IMR-90 (cell line): ENCODE measurements at regions not wholly inside any gene's neighbourhood (a gene's known extent, or its start where the extent isn't known, plus 50 kb on each side); places are given as distances from the start of the nearest gene placed in this dataset.

ENCODE experiments used
- ATAC-seq: fragments of 200-7000 bp; cut with Tn5 transposase; 2 replicates; pipeline ENCODE4 v1.9.1; 2020; ENCODE audit warnings: low read depth, mild to moderate bottlenecking, moderate library complexity
- BruUV-seq: library from RNA; stranded (reverse); fragments of 400-500 nt; replicated peaks from 2 replicates; lab custom pipeline; 2021; lab: Mats Ljungman, UMichigan
- CTCF ChIA-PET: fragments of 300-600 bp; formaldehyde crosslinking; extraction: SDS; loops from one replicate; lab custom pipeline; 2021; ENCODE audit warnings: antibody characterized with exemption; lab: Yijun Ruan, JAX
- POLR2A ChIA-PET: fragments of 300-600 bp; sonication (Branson Sonifier 250); formaldehyde crosslinking; loops from one replicate; lab custom pipeline; 2022; ENCODE audit warnings: antibody characterized with exemption; ENCODE audit not compliant: unreplicated experiment; lab: Charles Lee
- DNase-seq: peaks from one replicate; pipeline ENCODE4 v3.0.0; 2013
- H2AFZ ChIP-seq: replicated peaks from 2 replicates; pipeline ENCODE3; 2013; ENCODE audit warnings: low read length, mild to moderate bottlenecking; ENCODE audit not compliant: poor library complexity
- H2AK5ac ChIP-seq: 2 replicates; pipeline ENCODE4 v1.6.1; 2013; ENCODE audit warnings: low read depth, low read length, inconsistent platforms
- H2AK9ac ChIP-seq: replicated peaks from 2 replicates; pipeline ENCODE3; 2013; ENCODE audit warnings: mild to moderate bottlenecking, low read depth, low read length, moderate library complexity; ENCODE audit not compliant: poor library complexity
- H2BK120ac ChIP-seq: 2 replicates; pipeline ENCODE4 v1.6.1; 2013; ENCODE audit warnings: low read depth, low read length, inconsistent platforms
- H2BK15ac ChIP-seq: 3 replicates; pipeline ENCODE4 v1.6.1; 2013; ENCODE audit warnings: low read depth, low read length, inconsistent platforms
- H2BK20ac ChIP-seq: 2 replicates; pipeline ENCODE4 v1.6.1; 2013; ENCODE audit warnings: low read depth, mild to moderate bottlenecking, inconsistent platforms, low read length, moderate library complexity
- H2BK5ac ChIP-seq: 2 replicates; pipeline ENCODE4 v1.6.1; 2013; ENCODE audit warnings: mild to moderate bottlenecking, low read depth, low read length, inconsistent platforms; ENCODE audit not compliant: poor library complexity, severe bottlenecking
- H3K14ac ChIP-seq: replicated peaks from 2 replicates; pipeline ENCODE4 v1.6.1; 2013; ENCODE audit warnings: low read depth, low read length, inconsistent platforms
- H3K18ac ChIP-seq: 2 replicates; pipeline ENCODE4 v1.6.1; 2013; ENCODE audit warnings: low read depth, low read length, control low read depth
- H3K23ac ChIP-seq: 2 replicates; pipeline ENCODE4 v1.6.1; 2013; ENCODE audit warnings: low read depth, low read length, inconsistent platforms
- H3K27ac ChIP-seq: 2 replicates; pipeline ENCODE4 v1.5.1; 2013; ENCODE audit warnings: mild to moderate bottlenecking, control low read depth, low read length; ENCODE audit not compliant: insufficient read depth
- H3K27me3 ChIP-seq: 2 replicates; pipeline ENCODE4 v1.6.1; 2013; ENCODE audit warnings: low read length; ENCODE audit not compliant: control insufficient read depth, insufficient read depth
- H3K36me3 ChIP-seq: 2 replicates; pipeline ENCODE4 v1.6.1; 2013; ENCODE audit warnings: low read length, mixed read lengths; ENCODE audit not compliant: control insufficient read depth, insufficient read depth
- H3K4ac ChIP-seq: 2 replicates; pipeline ENCODE4 v1.6.1; 2013; ENCODE audit warnings: low read depth, low read length, inconsistent platforms
- H3K4me1 ChIP-seq: 2 replicates; pipeline ENCODE4 v1.6.1; 2013; ENCODE audit warnings: low read length, mixed read lengths; ENCODE audit not compliant: control insufficient read depth, insufficient read depth
- H3K4me2 ChIP-seq: 2 replicates; pipeline ENCODE4 v1.6.1; 2013; ENCODE audit warnings: low read depth, mild to moderate bottlenecking, control low read depth, low read length, moderate library complexity
- H3K4me3 ChIP-seq: 2 replicates; pipeline ENCODE4 v1.5.1; 2013; ENCODE audit warnings: low read depth, mild to moderate bottlenecking, control low read depth, low read length, moderate library complexity; ENCODE audit not compliant: insufficient read depth
- H3K56ac ChIP-seq: 2 replicates; pipeline ENCODE4 v1.6.1; 2013; ENCODE audit warnings: low read length, inconsistent platforms; ENCODE audit not compliant: insufficient read depth; ENCODE audit errors: extremely low read depth
- H3K79me1 ChIP-seq, 2 experiments: 2 replicates each; pipeline ENCODE4 v1.6.1; 2013; ENCODE audit warnings: low read length in 2 of 2, inconsistent platforms in 1 of 2, low read depth in 1 of 2
- H3K9ac ChIP-seq: 2 replicates; pipeline ENCODE4 v1.6.1; 2013; ENCODE audit warnings: low read depth, low read length, control low read depth
- H3K9me1 ChIP-seq: 2 replicates; pipeline ENCODE4 v1.6.1; 2013; ENCODE audit warnings: low read length, inconsistent platforms; ENCODE audit not compliant: insufficient read depth
- H3K9me3 ChIP-seq: 2 replicates; pipeline ENCODE4 v1.6.1; 2013; ENCODE audit warnings: low read length; ENCODE audit not compliant: control insufficient read depth, insufficient read depth
- H4K20me1 ChIP-seq: 2 replicates; pipeline ENCODE4 v1.6.1; 2013; ENCODE audit warnings: low read length, inconsistent platforms; ENCODE audit not compliant: insufficient read depth
- H4K5ac ChIP-seq: 2 replicates; pipeline ENCODE4 v1.6.1; 2013; ENCODE audit warnings: mild to moderate bottlenecking, low read depth, low read length, control low read depth
- H4K8ac ChIP-seq, 2 experiments: 2 replicates each; pipeline ENCODE4 v1.6.1; 2013; ENCODE audit warnings: low read depth in 2 of 2, low read length in 2 of 2, control low read depth in 1 of 2, inconsistent platforms in 1 of 2
- H4K91ac ChIP-seq: 2 replicates; pipeline ENCODE4 v1.6.1; 2013; ENCODE audit warnings: low read depth, low read length, inconsistent platforms; ENCODE audit not compliant: insufficient read depth
- CTCF ChIP-seq: conservative IDR thresholded peaks from 2 replicates; pipeline ENCODE4 v1.5.1; 2012; ENCODE audit warnings: mild to moderate bottlenecking, low read depth, low read length, improper control_type of control experiment
- MAFK ChIP-seq: IDR thresholded peaks from 2 replicates; pipeline ENCODE4 v1.6.1; 2012; ENCODE audit warnings: low read depth, low read length, improper control_type of control experiment
- NFE2L2 ChIP-seq: fragments of 150-350 bp; IDR thresholded peaks from 2 replicates; pipeline ENCODE4 v1.6.1; 2016; ENCODE audit warnings: low read depth, mild to moderate bottlenecking, low read length
- WGBS, 2 experiments: methylation state at CpG; one replicate each; pipeline versions ENCODE4 v1.1.5 to v1.1.7; 2013; ENCODE audit warnings: missing lambda C conversion rate in 2 of 2; ENCODE audit not compliant: insufficient read length in 1 of 2; ENCODE audit errors: extremely low coverage in 2 of 2; 5-methylcytosine and 5-hydroxymethylcytosine counted together
- dilution Hi-C: fragments of 300-500 bp; cut with HindIII; formaldehyde crosslinking; loops from one replicate; pipeline ENCODE4 v1.14.3; 2018; ENCODE audit warnings: low sequenced_read_pairs; ENCODE audit not compliant: unreplicated experiment
- in situ Hi-C: fragments of 300-500 bp; cut with MboI; formaldehyde crosslinking; loops from 3 replicates; pipeline ENCODE4 v1.14.3; 2019; ENCODE audit warnings: low sequenced_read_pairs, inconsistent platforms, mixed read lengths
- intact Hi-C: fragments of 100-400 bp; cut with micrococcal nuclease; formaldehyde crosslinking; loops from 2 replicates; pipeline ENCODE4 v1.10.0; 2022

GRCh38 chr5:13591621-13592020 is 352.9 kb downstream of the DNAH5 start:
- Histone ChIP-seq H3K4me2 (no peak overlapping the region), H2BK5ac (peak overlapping the region; percentile 84), H3K4me1 (peaks cover 2% of the 10 kb centered on the region; the same call in 1 of the 2 replicates), H3K9me1 (no peaks in the 10 kb centered on the region), H3K4ac (peak overlapping the region; percentile 75), H2AK9ac (no peak overlapping the region), H4K20me1 (no peaks in the 10 kb centered on the region), H3K27me3 (no peaks in the 10 kb centered on the region), H2BK15ac (peak overlapping the region; percentile 90; the same call in 1 of the 3 replicates), H2BK20ac (peak overlapping the region; percentile 91; the same call in 1 of the 2 replicates), H3K27ac (no peak overlapping the region), H2BK120ac (peak overlapping the region; percentile 91), H3K9ac (no peak overlapping the region), H3K4me3 (no peak overlapping the region), H2AFZ (peak overlapping the region; percentile 47), H3K79me1 (no peaks in the 10 kb centered on the region), H3K36me3 (no peaks in the 10 kb centered on the region), H2AK5ac (peak overlapping the region; percentile 92; the same call in 1 of the 2 replicates), H3K18ac (no peak overlapping the region), H4K91ac (peak overlapping the region; percentile 78), H3K23ac (no peak overlapping the region), H3K56ac (peak overlapping the region; percentile 10; the same call in 1 of the 2 replicates), H3K9me3 (no peaks in the 10 kb centered on the region), H3K14ac (0 out of 2 replicates have a peak overlapping the region, but pooled peaks have one; percentile 3), H4K5ac (no peak overlapping the region), H4K8ac (peak overlapping the region; percentile 66 to 71)
- dilution Hi-C loops (no loop called here), in situ Hi-C loops (no loop called here), intact Hi-C loops (no loop called here)
- BruUV-seq, result no TSS peak
- WGBS, 2 experiments, result no CpG with 5 or more reads among the region's 1 CpG
- ChIA-PET CTCF (no interaction called here), POLR2A (no interaction called here)
- peak; percentile 79 for ATAC-seq
- TF ChIP-seq NFE2L2 (peak; percentile 79), CTCF (no peak), MAFK (peak; percentile 33; the same call in 1 of the 2 replicates)
- DNase-seq, result peak; percentile 93
